ENCODE measurements at regions not wholly inside any gene's neighbourhood (a gene's known extent, or its start where the extent isn't known, plus 50 kb on each side); places are given as distances from the start of the nearest gene placed in this dataset.
A peak's percentile ranks its signal among the peaks of the same experiment; 100 is the strongest.

DNA sequence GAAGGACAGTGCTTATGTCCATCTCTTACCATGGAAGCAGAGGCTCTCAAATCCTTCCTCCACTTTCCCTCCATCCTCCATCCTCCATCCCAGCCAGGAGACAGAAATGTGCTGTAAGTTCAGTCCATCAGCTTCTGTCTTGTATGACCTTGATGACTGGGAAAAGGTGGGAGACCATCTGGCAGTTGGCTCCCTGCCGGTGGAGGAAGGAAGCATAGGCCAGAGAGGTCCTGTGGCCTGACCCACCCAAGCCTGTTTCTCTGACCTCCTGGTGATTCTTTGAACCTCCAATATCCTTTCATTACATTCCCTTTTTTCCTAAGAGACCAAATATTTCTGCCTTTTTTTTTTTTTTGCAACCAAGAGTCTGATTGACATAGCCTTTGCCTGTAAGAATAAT, 215.3 kb downstream of the ABCC12 start:
- no peak for TF ChIP-seq GABPA (IDR thresholded peaks at IDR 0.05; ENCODE audit: low read depth)
- TF ChIP-seq REST (IDR thresholded peaks at IDR 0.05; ENCODE audit: insufficient replicate concordance, low read depth), result no peak
- TF ChIP-seq, protein P1, sequence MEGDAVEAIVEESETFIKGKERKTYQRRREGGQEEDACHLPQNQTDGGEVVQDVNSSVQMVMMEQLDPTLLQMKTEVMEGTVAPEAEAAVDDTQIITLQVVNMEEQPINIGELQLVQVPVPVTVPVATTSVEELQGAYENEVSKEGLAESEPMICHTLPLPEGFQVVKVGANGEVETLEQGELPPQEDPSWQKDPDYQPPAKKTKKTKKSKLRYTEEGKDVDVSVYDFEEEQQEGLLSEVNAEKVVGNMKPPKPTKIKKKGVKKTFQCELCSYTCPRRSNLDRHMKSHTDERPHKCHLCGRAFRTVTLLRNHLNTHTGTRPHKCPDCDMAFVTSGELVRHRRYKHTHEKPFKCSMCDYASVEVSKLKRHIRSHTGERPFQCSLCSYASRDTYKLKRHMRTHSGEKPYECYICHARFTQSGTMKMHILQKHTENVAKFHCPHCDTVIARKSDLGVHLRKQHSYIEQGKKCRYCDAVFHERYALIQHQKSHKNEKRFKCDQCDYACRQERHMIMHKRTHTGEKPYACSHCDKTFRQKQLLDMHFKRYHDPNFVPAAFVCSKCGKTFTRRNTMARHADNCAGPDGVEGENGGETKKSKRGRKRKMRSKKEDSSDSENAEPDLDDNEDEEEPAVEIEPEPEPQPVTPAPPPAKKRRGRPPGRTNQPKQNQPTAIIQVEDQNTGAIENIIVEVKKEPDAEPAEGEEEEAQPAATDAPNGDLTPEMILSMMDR (IDR thresholded peaks at IDR 0.05; ENCODE audit: insufficient read depth, low read length), result no peak
- DNase-seq (ENCODE audit: low read depth in 1 of 2, low spot score in 1 of 2), result no peak
- H3K27ac ChIP-seq (replicated peaks), result no peak overlapping the region
- H3K27me3 ChIP-seq (ENCODE audit: insufficient read depth, poor library complexity, severe bottlenecking), result no peaks in the 10 kb centered on the region
- no peak overlapping the region for H3K4me3 ChIP-seq (replicated peaks; ENCODE audit: insufficient read depth, low read length)

- Histone ChIP-seq H3K27me3 (ENCODE audit: insufficient read depth, poor library complexity, severe bottlenecking) (no peaks in the 10 kb centered on the region), H3K4me3 (replicated peaks; ENCODE audit: insufficient read depth, low read length) (no peak overlapping the region), H3K27ac (replicated peaks) (no peak overlapping the region)
- TF ChIP-seq SPI1 (IDR thresholded peaks at IDR 0.05; ENCODE audit: borderline replicate concordance, low read depth) (no peak), GABPA (IDR thresholded peaks at IDR 0.05; ENCODE audit: low read depth) (no peak), REST (IDR thresholded peaks at IDR 0.05; ENCODE audit: insufficient replicate concordance, low read depth) (no peak), POLR2AphosphoS5 (IDR thresholded peaks at IDR 0.05; ENCODE audit: low read depth) (no peak)
- TF ChIP-seq, protein P1 (IDR thresholded peaks at IDR 0.05; ENCODE audit: insufficient read depth, low read length), result no peak
- no peak for DNase-seq (ENCODE audit: low read depth in 1 of 2, low spot score in 1 of 2)
These were observed 216.1 kb downstream of the ABCC12 start for GRCh38 chr16:47939680-47940079.

DNA sequence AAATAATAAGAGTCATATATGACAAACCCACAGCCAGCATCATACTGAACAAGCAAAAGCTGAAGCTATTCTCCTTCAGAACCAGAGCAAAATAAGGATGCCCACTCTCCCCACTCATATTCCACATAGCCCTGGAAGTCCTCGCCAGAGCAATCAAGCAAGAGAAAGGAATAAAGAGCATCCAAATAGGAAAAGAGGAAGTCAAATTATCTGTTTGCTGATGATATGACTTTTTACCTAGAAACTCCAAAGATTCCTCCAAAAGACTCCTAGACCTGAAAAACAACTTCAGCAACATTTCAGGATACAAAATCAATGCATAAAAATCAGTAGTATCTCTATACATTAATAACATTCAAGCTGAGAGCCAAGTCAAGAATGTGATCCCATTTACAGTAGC, 217.5 kb downstream of the ABCC12 start:
- TF ChIP-seq REST (IDR thresholded peaks at IDR 0.05; ENCODE audit: insufficient replicate concordance, low read depth), result no peak
- TF ChIP-seq SPI1 (IDR thresholded peaks at IDR 0.05; ENCODE audit: borderline replicate concordance, low read depth), result peak; percentile 73
- H3K27ac ChIP-seq (replicated peaks), result no peak overlapping the region
- no peaks in the 10 kb centered on the region for H3K27me3 ChIP-seq (ENCODE audit: insufficient read depth, poor library complexity, severe bottlenecking)

GRCh38 chr16:47928008-47928407, 227.8 kb downstream of the ABCC12 start:
- Histone ChIP-seq H3K27ac (replicated peaks) (no peak overlapping the region), H3K4me3 (replicated peaks; ENCODE audit: insufficient read depth, low read length) (no peak overlapping the region), H3K27me3 (ENCODE audit: insufficient read depth, poor library complexity, severe bottlenecking) (no peaks in the 10 kb centered on the region)
- TF ChIP-seq POLR2AphosphoS5 (IDR thresholded peaks at IDR 0.05; ENCODE audit: low read depth), result no peak
- TF ChIP-seq SPI1 (IDR thresholded peaks at IDR 0.05; ENCODE audit: borderline replicate concordance, low read depth), result no peak
- TF ChIP-seq GABPA (IDR thresholded peaks at IDR 0.05; ENCODE audit: low read depth), result no peak
- TF ChIP-seq REST (IDR thresholded peaks at IDR 0.05; ENCODE audit: insufficient replicate concordance, low read depth), result no peak
- TF ChIP-seq, protein P1 (IDR thresholded peaks at IDR 0.05; ENCODE audit: insufficient read depth, low read length), result no peak
- no peak for DNase-seq (ENCODE audit: low read depth in 1 of 2, low spot score in 1 of 2)

More for the DNA sequence above, 217.5 kb downstream of the ABCC12 start:
- H3K4me3 ChIP-seq (replicated peaks; ENCODE audit: insufficient read depth, low read length), result no peak overlapping the region
- no peak for DNase-seq (ENCODE audit: low read depth in 1 of 2, low spot score in 1 of 2)
